Sigmoid colon (tissue), 4 donors: ENCODE measurements at regions not wholly inside any gene's neighbourhood (a gene's known extent, or its start where the extent isn't known, plus 50 kb on each side); places are given as distances from the start of the nearest gene placed in this dataset.
"Not testable (repeated sequence)": the region's sequence is repeated elsewhere in the genome, so short reads cannot be mapped to it uniquely, and the experiment has no call there.

Experiments used
- EP300 ChIP-seq, 4 donors: sonication (generic); formaldehyde crosslinking; IDR thresholded peaks; one replicate each; pipeline ENCODE4 v1.6.1; 2017; ENCODE audit warnings: antibody characterized with exemption in 4 of 4
- TF ChIP-seq, protein P1 (sequence below), 4 experiments: fragments of 450-650 bp in 3 of 4; fragments of 200-600 bp in 1 of 4; IDR thresholded peaks; one replicate each; pipeline ENCODE4 v1.5.1; 2016 to 2019; ENCODE audit warnings: antibody characterized with exemption in 4 of 4, mild to moderate bottlenecking in 3 of 4, moderate library complexity in 2 of 4

DNA sequence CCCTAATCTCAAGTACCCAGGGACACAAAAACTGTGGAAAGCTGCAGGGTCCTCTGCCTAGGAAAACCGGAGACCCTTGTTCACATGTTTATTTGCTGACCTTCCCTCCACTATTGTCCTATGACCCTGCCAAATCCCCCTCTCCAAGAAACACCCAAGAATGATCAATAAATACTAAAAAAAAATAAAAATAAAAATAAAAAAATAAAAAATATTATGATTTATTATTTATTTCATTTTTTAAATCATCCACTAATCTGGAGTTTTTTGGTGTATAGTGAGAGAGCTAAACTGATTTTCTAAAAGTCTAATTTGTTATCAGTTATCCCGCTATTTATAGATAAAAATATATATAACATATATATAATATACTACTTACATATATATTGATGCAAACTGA, 360.6 kb downstream of the ZBBX start:
- TF ChIP-seq, protein P1, sequence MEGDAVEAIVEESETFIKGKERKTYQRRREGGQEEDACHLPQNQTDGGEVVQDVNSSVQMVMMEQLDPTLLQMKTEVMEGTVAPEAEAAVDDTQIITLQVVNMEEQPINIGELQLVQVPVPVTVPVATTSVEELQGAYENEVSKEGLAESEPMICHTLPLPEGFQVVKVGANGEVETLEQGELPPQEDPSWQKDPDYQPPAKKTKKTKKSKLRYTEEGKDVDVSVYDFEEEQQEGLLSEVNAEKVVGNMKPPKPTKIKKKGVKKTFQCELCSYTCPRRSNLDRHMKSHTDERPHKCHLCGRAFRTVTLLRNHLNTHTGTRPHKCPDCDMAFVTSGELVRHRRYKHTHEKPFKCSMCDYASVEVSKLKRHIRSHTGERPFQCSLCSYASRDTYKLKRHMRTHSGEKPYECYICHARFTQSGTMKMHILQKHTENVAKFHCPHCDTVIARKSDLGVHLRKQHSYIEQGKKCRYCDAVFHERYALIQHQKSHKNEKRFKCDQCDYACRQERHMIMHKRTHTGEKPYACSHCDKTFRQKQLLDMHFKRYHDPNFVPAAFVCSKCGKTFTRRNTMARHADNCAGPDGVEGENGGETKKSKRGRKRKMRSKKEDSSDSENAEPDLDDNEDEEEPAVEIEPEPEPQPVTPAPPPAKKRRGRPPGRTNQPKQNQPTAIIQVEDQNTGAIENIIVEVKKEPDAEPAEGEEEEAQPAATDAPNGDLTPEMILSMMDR (IDR thresholded peaks at IDR 0.05), result not testable (repeated sequence)
- not testable (repeated sequence) for TF ChIP-seq EP300 (IDR thresholded peaks at IDR 0.05)
